ENCODE measurements at regions not wholly inside any gene's neighbourhood (a gene's known extent, or its start where the extent isn't known, plus 50 kb on each side); places are given as distances from the start of the nearest gene placed in this dataset.

- Histone ChIP-seq H3K27ac (peak overlapping the region in 2 of 4 donors; percentile 37 to 66), H3K4me3 (no peak overlapping the region), H3K36me3 (no peaks in the 10 kb centered on the region), H3K27me3 (no peaks in the 10 kb centered on the region), H3K4me1 (peaks cover 0 to 27% (median 6%) of the 10 kb centered on the region in 3 donors), H3K9me3 (no peaks in the 10 kb centered on the region)
- ATAC-seq = no peak
- no peak for TF ChIP-seq EP300 (IDR thresholded peaks at IDR 0.05)
- no peak for TF ChIP-seq POLR2AphosphoS5 (IDR thresholded peaks at IDR 0.05)
- TF ChIP-seq POLR2A (IDR thresholded peaks at IDR 0.05) = no peak
- 20 to 26% methylated on average over 3 of the region's 3 CpGs for WGBS, 2 donors (ENCODE audit: low coverage in 1 of 2)
Measured at GRCh38 chr21:27429710-27430341, 462.9 kb upstream of the ADAMTS5 start.

- WGBS, 2 donors (ENCODE audit: low coverage in 1 of 2) = 13 to 50% methylated on average over 1 of the region's 1 CpG
- no peaks in the 10 kb centered on the region for H3K27me3 ChIP-seq
- H3K4me1 ChIP-seq = peaks cover 0 to 39% (median 13%) of the 10 kb centered on the region in 3 donors
- H3K4me3 ChIP-seq = no peak overlapping the region
- no peaks in the 10 kb centered on the region for H3K9me3 ChIP-seq
- H3K36me3 ChIP-seq = no peaks in the 10 kb centered on the region
- peak overlapping the region in 2 of 4 donors; percentile 39 to 57 for H3K27ac ChIP-seq
- no peak for ATAC-seq
- no peak for TF ChIP-seq POLR2A (IDR thresholded peaks at IDR 0.05)
- no peak for TF ChIP-seq EP300 (IDR thresholded peaks at IDR 0.05)
- TF ChIP-seq POLR2AphosphoS5 (IDR thresholded peaks at IDR 0.05) = no peak
- no peak for TF ChIP-seq CTCF (IDR thresholded peaks at IDR 0.05)
Measured at GRCh38 chr21:27426196-27426595, 459.3 kb upstream of the ADAMTS5 start.

GRCh38 chr21:27425574-27425973, 458.7 kb upstream of the ADAMTS5 start:
- Histone ChIP-seq H3K4me1 (peaks cover 0 to 37% (median 13%) of the 10 kb centered on the region in 3 donors), H3K4me3 (no peak overlapping the region), H3K27ac (peak overlapping the region in 2 of 4 donors; percentile 39 to 57), H3K36me3 (no peaks in the 10 kb centered on the region), H3K9me3 (no peaks in the 10 kb centered on the region), H3K27me3 (no peaks in the 10 kb centered on the region)
- WGBS, 2 donors (ENCODE audit: low coverage in 1 of 2) = 29 to 32% methylated on average over 3 of the region's 3 CpGs
- no peak for ATAC-seq
- TF ChIP-seq POLR2A (IDR thresholded peaks at IDR 0.05) (no peak), CTCF (IDR thresholded peaks at IDR 0.05) (no peak), POLR2AphosphoS5 (IDR thresholded peaks at IDR 0.05) (no peak), EP300 (IDR thresholded peaks at IDR 0.05) (no peak)

- TF ChIP-seq POLR2A (IDR thresholded peaks at IDR 0.05) (no peak), EP300 (IDR thresholded peaks at IDR 0.05) (no peak), CTCF (IDR thresholded peaks at IDR 0.05) (no peak), POLR2AphosphoS5 (IDR thresholded peaks at IDR 0.05) (no peak)
- ATAC-seq = no peak
- Histone ChIP-seq H3K4me1 (peaks cover 0 to 33% (median 10%) of the 10 kb centered on the region in 3 donors), H3K27ac (peak overlapping the region in 2 of 4 donors; percentile 39 to 57), H3K27me3 (no peaks in the 10 kb centered on the region), H3K4me3 (no peak overlapping the region), H3K9me3 (no peaks in the 10 kb centered on the region), H3K36me3 (no peaks in the 10 kb centered on the region)
- 89 to 94% methylated on average over 2 of the region's 2 CpGs for WGBS, 2 donors (ENCODE audit: low coverage in 1 of 2)
Measured at GRCh38 chr21:27425172-27425571, 458.3 kb upstream of the ADAMTS5 start.

- Histone ChIP-seq H3K27me3 (no peaks in the 10 kb centered on the region), H3K9me3 (no peaks in the 10 kb centered on the region), H3K27ac (peak overlapping the region in 2 of 4 donors; percentile 28 to 42), H3K36me3 (no peaks in the 10 kb centered on the region), H3K4me3 (no peak overlapping the region), H3K4me1 (peaks cover 0 to 27% (median 9%) of the 10 kb centered on the region in 3 donors)
- ATAC-seq = no peak
- TF ChIP-seq EP300 (IDR thresholded peaks at IDR 0.05) (no peak), POLR2A (IDR thresholded peaks at IDR 0.05) (no peak), POLR2AphosphoS5 (IDR thresholded peaks at IDR 0.05) (no peak), CTCF (IDR thresholded peaks at IDR 0.05) (no peak)
- WGBS, 2 donors (ENCODE audit: low coverage in 1 of 2) = 100% methylated on average over 1 of the region's 1 CpG; no CpG with 5 or more reads in 1 of the 2 donors
Measured at GRCh38 chr21:27424601-27425000, 457.7 kb upstream of the ADAMTS5 start.
